ENCODE measurements at regions not wholly inside any gene's neighbourhood (a gene's known extent, or its start where the extent isn't known, plus 50 kb on each side); places are given as distances from the start of the nearest gene placed in this dataset.

GRCh38 chr10:21075880-21076279, 178.8 kb upstream of the NEBL start:
- DNase-seq, result no peak

DNA sequence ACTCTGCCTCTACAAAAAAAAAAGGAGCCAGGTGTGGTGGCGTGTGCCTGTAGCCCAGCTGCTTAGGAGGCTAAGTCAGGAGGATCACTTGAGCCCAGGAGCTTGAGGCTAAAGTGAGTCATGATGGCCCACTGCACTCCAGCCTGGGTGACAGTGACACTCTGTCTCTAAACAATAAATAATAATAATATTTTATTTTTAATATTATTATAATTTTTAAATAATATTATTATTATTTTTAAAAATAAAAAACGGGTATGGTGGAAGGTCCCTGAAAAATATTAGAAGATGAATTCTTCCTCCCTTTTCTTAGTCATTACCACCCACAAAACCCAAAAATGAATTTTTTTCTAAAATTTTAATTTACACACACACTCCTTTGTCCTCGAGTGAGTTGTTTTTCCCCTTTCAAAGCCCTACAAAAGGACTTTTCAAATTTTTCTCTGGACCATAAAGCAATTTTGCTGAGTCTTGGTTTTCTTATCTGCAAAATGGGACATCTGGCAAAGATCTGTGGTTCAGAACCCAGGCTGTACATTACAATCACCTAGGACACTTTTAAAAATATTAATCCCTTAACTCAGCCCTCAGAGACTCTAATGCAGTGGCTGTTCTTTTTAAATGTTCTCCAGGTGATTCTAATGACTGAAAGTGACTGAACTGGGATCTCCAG, 174.0 kb upstream of the NEBL start:
- no peak for DNase-seq

- DNase-seq, result no peak
Measured at GRCh38 chr10:21069929-21070700, 173.0 kb upstream of the NEBL start.

- no peak for DNase-seq
Measured at GRCh38 chr10:21069278-21069677, 172.2 kb upstream of the NEBL start.

DNA sequence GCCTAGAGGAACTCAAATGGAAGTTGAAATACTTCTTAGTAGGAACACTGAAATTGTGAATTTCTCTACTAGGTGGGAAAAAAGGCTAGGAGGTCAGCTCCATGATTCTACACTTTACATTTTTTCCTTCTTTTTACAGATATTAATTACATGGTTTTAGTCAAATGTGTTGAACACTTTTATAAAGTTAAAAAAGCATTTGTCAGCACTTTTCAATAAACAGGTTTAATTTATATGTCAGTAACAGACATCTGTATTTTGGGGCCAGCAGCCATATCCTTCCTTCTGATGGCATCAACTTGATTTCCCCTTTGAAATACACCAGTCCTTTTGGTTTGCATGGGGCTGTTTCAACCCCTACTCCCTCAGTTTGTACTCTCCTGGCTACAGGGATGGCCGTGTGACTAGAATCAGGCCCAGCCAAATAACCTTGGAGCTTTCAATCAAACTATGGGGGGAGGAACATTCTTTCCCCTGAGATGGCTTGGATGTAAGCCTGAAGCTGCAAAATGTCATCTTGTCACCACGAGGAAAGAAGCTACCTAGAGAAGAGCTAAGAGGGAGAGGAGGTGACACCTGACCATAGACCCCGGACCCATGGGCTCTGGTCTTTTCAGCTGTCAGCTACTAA, 171.0 kb upstream of the NEBL start:
- no peak for DNase-seq

DNA sequence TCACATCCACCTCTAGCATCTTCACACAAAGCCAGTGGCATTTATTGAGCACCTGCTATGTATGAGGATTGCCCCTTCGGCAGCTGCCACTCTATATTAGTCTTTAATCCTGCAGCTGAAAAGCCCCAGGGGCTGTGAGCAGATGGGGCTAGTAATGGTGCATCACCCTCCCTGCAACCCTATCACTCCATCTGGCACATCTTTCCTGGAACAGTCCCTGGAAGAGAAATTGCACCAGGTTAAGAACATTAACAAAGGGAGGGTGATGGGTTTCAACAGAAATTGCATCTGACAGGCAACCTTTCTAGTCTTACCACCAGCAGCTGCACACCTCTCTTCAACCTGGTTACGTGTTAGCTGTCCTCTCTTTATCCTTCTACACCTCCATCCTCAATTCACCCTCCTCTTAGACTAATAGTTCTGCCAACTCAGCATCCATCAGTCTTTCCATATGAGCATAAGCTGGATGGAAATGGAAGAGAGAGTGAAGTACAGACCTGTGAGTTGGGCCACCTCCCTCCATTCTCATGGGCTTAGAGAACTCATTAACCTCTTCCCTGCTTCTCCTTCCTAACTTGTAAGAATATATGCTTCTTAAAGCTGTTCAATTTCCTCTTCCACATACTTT, 168.6 kb upstream of the NEBL start:
- DNase-seq, result no peak

DNA sequence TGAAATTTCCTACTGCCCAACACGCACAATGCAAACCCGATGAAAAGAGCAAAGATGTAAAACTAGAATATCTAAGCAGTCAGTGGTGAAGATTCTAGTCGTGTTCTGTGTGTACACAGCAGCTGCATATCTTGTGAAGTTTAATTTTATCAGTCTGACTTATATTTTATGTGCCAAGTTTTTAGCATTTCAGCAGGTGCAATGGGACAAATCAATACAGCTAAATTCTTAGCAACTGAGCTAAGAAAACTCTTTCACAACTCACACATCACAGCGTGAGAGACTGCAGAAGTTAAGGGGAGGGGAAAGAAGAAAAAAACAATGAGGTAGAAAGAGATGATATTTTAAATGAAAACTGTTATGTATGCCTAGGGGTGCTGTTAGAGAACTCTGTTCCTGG, 164.9 kb upstream of the NEBL start:
- DNase-seq, result no peak

- DNase-seq, result no peak
Measured at GRCh38 chr10:21061184-21061583, 164.1 kb upstream of the NEBL start.

- no peak for DNase-seq
Measured at GRCh38 chr10:21060626-21061025, 163.5 kb upstream of the NEBL start.

DNA sequence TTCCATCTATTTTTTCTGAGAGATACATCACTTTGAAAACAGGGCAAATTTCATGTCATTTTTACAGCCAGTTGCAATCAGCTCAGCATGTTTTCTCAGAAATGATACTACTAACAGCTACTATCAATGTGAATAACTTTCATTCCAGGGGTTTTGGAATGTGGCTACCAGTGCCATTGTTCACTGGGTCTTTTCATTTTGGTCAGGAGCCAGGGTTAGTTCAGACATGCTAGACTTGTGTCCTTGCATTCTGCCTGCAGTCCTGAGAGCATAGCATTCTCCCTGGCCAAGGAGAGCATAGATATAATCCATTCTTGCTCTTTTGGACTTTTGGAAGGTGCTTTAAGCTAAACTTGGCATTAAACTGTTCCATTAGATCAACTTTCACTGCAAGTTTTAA, 160.9 kb upstream of the NEBL start:
- no peak for DNase-seq

DNA sequence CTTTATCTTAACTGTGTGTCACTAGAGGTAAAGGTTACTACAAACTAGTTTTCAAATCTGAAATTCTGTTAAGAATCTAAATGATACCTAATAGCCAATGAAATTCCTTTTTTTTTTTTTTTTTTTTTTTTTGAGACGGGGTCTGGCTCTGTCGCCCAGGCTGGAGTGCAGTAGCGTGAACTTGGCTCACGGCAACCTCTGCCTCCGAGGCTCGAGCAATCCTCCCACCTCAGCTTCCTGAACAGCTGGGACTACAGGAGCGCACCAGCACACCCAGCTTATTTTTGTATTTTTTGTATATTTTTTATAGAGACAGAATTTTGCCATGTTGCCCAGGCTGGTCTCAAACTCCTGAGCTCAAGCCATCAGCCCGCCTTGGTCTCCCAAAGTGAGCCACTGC, 160.3 kb upstream of the NEBL start:
- no peak for DNase-seq

GRCh38 chr10:21056461-21056860, 159.3 kb upstream of the NEBL start:
- no peak for DNase-seq

- DNase-seq, result no peak
Measured at GRCh38 chr10:21055339-21056135, 158.4 kb upstream of the NEBL start.

DNA sequence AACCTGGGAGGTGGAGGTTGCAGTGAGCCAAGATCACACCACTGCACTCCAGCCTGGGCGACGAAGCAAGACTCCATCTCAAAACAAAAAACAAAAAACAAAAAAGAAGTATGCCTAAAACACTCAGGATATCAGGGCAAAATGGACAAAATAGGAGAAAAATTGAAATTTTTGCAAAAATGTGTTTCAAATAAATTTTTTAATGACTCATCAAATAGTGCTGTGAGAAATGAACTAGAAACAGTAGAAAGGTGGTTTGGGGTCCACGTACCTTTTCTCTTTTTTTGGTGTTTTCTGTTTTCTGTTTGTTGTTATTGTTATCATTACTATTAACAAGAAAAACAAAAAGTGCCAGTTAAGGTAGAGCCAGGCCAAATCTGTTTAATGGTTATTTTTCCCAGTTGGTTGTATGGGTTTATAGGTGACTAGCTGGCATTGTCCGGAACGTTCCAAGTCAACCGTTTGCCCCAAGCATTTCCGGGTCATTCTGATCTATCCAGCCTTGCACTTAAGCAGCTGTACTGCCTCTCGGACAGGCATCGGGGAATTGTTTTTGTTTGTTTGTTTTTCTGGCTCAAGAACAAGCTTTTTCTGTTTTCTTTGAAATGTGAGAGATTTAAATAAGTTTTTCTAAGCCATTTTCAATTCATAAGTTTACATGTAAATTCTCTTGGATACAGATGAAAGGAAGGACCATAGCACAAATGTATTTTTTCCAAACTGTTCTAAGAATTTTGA, 157.0 kb upstream of the NEBL start:
- DNase-seq, result no peak

GRCh38 chr10:21052709-21053104, 155.6 kb upstream of the NEBL start:
- DNase-seq, result no peak

DNA sequence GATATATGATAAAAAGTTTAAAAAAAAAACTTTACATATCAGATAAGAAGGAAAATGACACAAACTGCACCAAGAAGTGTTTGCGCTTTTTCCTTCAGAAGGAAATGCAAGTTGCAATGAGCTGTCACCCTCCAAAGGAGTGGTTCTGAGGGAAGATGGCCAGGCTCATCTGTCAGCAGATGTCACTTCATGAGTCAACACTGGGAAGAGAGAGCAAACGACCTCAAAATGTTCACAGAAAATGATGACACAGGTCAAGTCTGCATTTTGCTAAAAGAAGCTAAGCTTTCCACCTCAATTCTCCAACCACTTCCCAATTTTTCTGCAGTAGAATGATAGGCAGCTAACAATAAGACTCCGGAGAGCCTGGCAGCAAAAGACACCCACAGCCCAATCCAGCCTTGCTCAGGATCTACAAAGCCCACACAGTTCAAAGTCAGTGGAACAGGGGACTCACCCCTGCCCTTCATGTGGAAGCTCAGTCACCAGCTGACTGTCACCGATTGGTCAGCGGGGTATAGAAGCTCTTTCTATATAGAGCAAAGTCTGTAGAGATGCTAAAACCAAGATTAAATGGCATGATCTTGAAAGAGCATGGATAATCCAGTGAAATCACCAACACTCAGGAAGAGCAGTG, 155.1 kb upstream of the NEBL start:
- DNase-seq, result no peak

DNA sequence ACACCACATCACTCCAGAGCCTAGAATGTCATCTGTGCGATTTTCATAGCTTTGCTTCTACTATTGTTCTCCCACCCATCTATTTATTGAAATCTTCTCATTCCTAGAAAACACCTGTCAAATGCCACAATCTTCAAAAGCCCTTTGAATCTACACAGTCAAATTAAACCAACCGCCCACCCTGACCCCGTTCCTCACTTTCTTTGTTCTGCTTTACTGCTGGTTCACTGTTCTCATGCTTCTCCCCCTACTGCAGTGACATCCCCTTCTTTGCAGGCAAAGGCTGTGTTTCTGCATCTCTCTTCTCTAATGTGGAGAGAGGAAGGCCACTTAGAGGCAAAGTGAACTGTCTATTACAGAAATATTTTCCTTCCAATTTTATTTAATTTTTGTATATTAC, 152.4 kb upstream of the NEBL start:
- DNase-seq, result no peak

DNA sequence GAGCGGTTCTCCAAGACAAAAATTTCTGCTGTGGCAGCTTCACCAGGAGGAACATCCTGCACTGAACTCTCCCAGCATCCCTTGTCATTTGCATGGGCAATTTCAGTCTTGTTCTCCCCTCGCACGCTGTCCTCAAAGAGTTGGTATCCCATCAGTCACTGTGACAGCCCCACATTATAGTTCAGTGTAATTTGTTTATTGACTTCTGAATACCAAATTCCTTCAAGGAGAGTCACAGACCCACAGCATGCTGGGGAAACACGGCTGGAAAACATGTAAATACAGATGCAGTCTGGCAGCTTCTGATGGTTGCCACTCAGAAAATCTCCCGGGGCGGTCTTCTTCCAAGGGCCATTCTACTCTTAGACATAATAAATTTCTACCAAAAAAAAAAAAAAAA, 151.0 kb upstream of the NEBL start:
- DNase-seq, result no peak

- DNase-seq, result no peak
Measured at GRCh38 chr10:21047511-21047910, 150.4 kb upstream of the NEBL start.

- DNase-seq, result no peak
Measured at GRCh38 chr10:21047096-21047495, 150.0 kb upstream of the NEBL start.

GRCh38 chr10:21043044-21043443, 145.9 kb upstream of the NEBL start:
- no peak for DNase-seq

GRCh38 chr10:21042536-21042935, 145.4 kb upstream of the NEBL start:
- DNase-seq, result no peak

All from activated effector memory CD4-positive, alpha-beta T cell treated with Interleukin-2 at 50 U/mL for 16 hours (primary cell).